HepG2 (cell line): ENCODE measurements at regions not wholly inside any gene's neighbourhood (a gene's known extent, or its start where the extent isn't known, plus 50 kb on each side); places are given as distances from the start of the nearest gene placed in this dataset.

Experiments used
- ATAC-seq: fragments of 200-7000 bp; cut with Tn5 transposase; 3 replicates; pipeline ENCODE4 v1.9.1; 2020; ENCODE audit warnings: mild to moderate bottlenecking, moderate library complexity
- BruUV-seq: library from RNA; stranded (reverse); fragments of 400-500 nt; replicated peaks from 2 replicates; lab custom pipeline; 2021; lab: Mats Ljungman, UMichigan
- CTCF ChIA-PET: fragments of 300-600 bp; formaldehyde crosslinking; extraction: SDS; loops from one replicate; lab custom pipeline; 2021; ENCODE audit warnings: low total read pairs, inconsistent platforms, low intra/inter-chr PET ratio; lab: Yijun Ruan, JAX
- POLR2A ChIA-PET: fragments of 350-600 bp; sonication (Branson Sonifier 250); formaldehyde crosslinking; loops from one replicate; lab custom pipeline; 2020; ENCODE audit warnings: antibody characterized with exemption, inconsistent platforms; lab: Yijun Ruan, JAX
- DNase-seq: peaks from one replicate; pipeline ENCODE4 v3.0.0-alpha.2; 2015; ENCODE audit warnings: low spot score
- FAIRE-seq: peaks from 3 replicates; lab custom pipeline; 2011; peaks lifted over from hg19 to GRCh38; lab: Jason Lieb, UNC
- H2AFZ ChIP-seq: one replicate; pipeline ENCODE4 v1.6.1; 2011; ENCODE audit warnings: low read length, inconsistent platforms
- H3K27ac ChIP-seq: fragments of 300-600 bp; 3 replicates; pipeline ENCODE4 v1.8.0; 2011; ENCODE audit warnings: mixed run types, mild to moderate bottlenecking, mixed read lengths, low read length, inconsistent platforms; ENCODE audit not compliant: insufficient read depth; ENCODE audit errors: extremely low read length
- H3K27me3 ChIP-seq, 2 experiments: fragments of 200-600 bp in 1 of 2; 2 replicates in 1 of 2; 3 replicates in 1 of 2; pipeline versions ENCODE4 v1.6.0 to v1.8.0; 2011; ENCODE audit warnings: low read length in 2 of 2, mild to moderate bottlenecking in 2 of 2, moderate library complexity in 2 of 2, inconsistent platforms in 1 of 2; ENCODE audit not compliant: insufficient read depth in 2 of 2, control insufficient read depth in 1 of 2
- H3K36me3 ChIP-seq, 2 experiments: fragments of 200-600 bp in 1 of 2; replicated peaks in 1 of 2; 2 replicates in 1 of 2; 3 replicates in 1 of 2; pipeline versions ENCODE4 v1.5.1 to v1.8.0; 2011; ENCODE audit warnings: low read length in 2 of 2, inconsistent platforms in 1 of 2; ENCODE audit not compliant: insufficient read depth in 2 of 2, control insufficient read depth in 1 of 2
- H3K4me1 ChIP-seq: 2 replicates; pipeline ENCODE4 v1.5.1; 2012; ENCODE audit warnings: low read length, inconsistent platforms; ENCODE audit not compliant: insufficient read depth
- H3K4me2 ChIP-seq: 2 replicates; pipeline ENCODE4 v1.6.0; 2011; ENCODE audit warnings: low read depth, low read length, inconsistent platforms
- H3K4me3 ChIP-seq, 3 experiments: fragments of 200-600 bp in 1 of 3; sonication (generic), shearing (Covaris generic) in 1 of 3; replicated peaks in 1 of 3; 2 replicates each; pipeline ENCODE4 v1.5.1; 2011 to 2016; ENCODE audit warnings: low read length in 3 of 3, inconsistent platforms in 2 of 3, low read depth in 2 of 3, mild to moderate bottlenecking in 2 of 3, control low read depth in 1 of 3, mixed read lengths in 1 of 3; ENCODE audit not compliant: insufficient read depth in 1 of 3
- H3K79me2 ChIP-seq: one replicate; pipeline ENCODE4 v1.6.1; 2011; ENCODE audit warnings: low read length, inconsistent platforms; ENCODE audit not compliant: insufficient read depth
- H3K9ac ChIP-seq: 2 replicates; pipeline ENCODE4 v1.6.0; 2011; ENCODE audit warnings: mild to moderate bottlenecking, low read depth, low read length, inconsistent platforms; ENCODE audit not compliant: insufficient read depth
- H3K9me3 ChIP-seq: 2 replicates; pipeline ENCODE4 v1.5.1; 2012; ENCODE audit warnings: mild to moderate bottlenecking, low read length
- H4K20me1 ChIP-seq: 2 replicates; pipeline ENCODE4 v1.6.0; 2011; ENCODE audit warnings: inconsistent platforms, mild to moderate bottlenecking, low read length, moderate library complexity; ENCODE audit not compliant: insufficient read depth
- BRF2 ChIP-seq: sonication (generic); formaldehyde crosslinking; IDR thresholded peaks from 2 replicates; pipeline ENCODE4 v1.8.1; 2022; ENCODE audit warnings: mild to moderate bottlenecking, missing genetic modification reagents
- EHMT2 ChIP-seq: fragments of 200-600 bp; sonication (generic); IDR thresholded peaks from 2 replicates; pipeline ENCODE4 v1.7.0; 2017; ENCODE audit warnings: antibody characterized with exemption, low read depth, low read length, borderline replicate concordance
- FUBP1 ChIP-seq: sonication (generic); formaldehyde crosslinking; IDR thresholded peaks from 2 replicates; pipeline ENCODE4 v1.5.1; 2020; ENCODE audit warnings: missing genetic modification reagents, mild to moderate bottlenecking, borderline replicate concordance
- GMEB1 ChIP-seq: sonication (generic); formaldehyde crosslinking; IDR thresholded peaks from 2 replicates; pipeline ENCODE4 v1.5.1; 2020; ENCODE audit warnings: missing genetic modification reagents, mild to moderate bottlenecking, borderline replicate concordance
- MTA3 ChIP-seq: sonication (generic); formaldehyde crosslinking; IDR thresholded peaks from 2 replicates; pipeline ENCODE4 v1.4.0; 2020; ENCODE audit warnings: missing genetic modification reagents
- NCOA5 ChIP-seq: sonication (generic); formaldehyde crosslinking; IDR thresholded peaks from 2 replicates; pipeline ENCODE4 v1.4.0; 2020; ENCODE audit warnings: missing genetic modification reagents
- THAP11 ChIP-seq: IDR thresholded peaks from 2 replicates; pipeline ENCODE4 v1.6.1; 2016; ENCODE audit warnings: missing biosample characterization, missing genetic modification reagents
- ZFP41 ChIP-seq: sonication (generic); formaldehyde crosslinking; IDR thresholded peaks from 2 replicates; pipeline ENCODE4 v1.4.0; 2020; ENCODE audit warnings: mild to moderate bottlenecking, missing genetic modification reagents, borderline replicate concordance
- ZKSCAN1 ChIP-seq: fragments of 150-350 bp; IDR thresholded peaks from 2 replicates; pipeline ENCODE4 v1.6.1; 2014; ENCODE audit warnings: low read length
- ZNF34 ChIP-seq: sonication (generic); formaldehyde crosslinking; IDR thresholded peaks from 2 replicates; pipeline ENCODE4 v1.4.0; 2020; ENCODE audit warnings: mild to moderate bottlenecking, missing genetic modification reagents, borderline replicate concordance
- ZNF549 ChIP-seq: sonication (generic); formaldehyde crosslinking; IDR thresholded peaks from 2 replicates; pipeline ENCODE4 v1.5.0; 2020; ENCODE audit warnings: missing genetic modification reagents
- ZNF570 ChIP-seq: sonication (generic); formaldehyde crosslinking; IDR thresholded peaks from 2 replicates; pipeline ENCODE4 v1.4.0; 2020; ENCODE audit warnings: mild to moderate bottlenecking, missing genetic modification reagents, borderline replicate concordance
- ZNF629 ChIP-seq: sonication (generic); formaldehyde crosslinking; conservative IDR thresholded peaks from 2 replicates; pipeline ENCODE4 v1.5.0; 2020; ENCODE audit warnings: missing genetic modification reagents
- ZNF704 ChIP-seq: sonication (generic); formaldehyde crosslinking; IDR thresholded peaks from 2 replicates; pipeline ENCODE4 v1.8.1; 2023; ENCODE audit warnings: mild to moderate bottlenecking, inconsistent platforms, moderate library complexity, missing genetic modification reagents, borderline replicate concordance
- ZNF724P ChIP-seq: sonication (generic); formaldehyde crosslinking; IDR thresholded peaks from 2 replicates; pipeline ENCODE4 v1.8.0; 2022; ENCODE audit warnings: missing genetic modification reagents, borderline replicate concordance
- WGBS: methylation state at CpG from one replicate; pipeline ENCODE4 v1.1.6; 2017; ENCODE audit warnings: low lambda C conversion rate; 5-methylcytosine and 5-hydroxymethylcytosine counted together
- in situ Hi-C: cut with HindIII; loops from 2 replicates; pipeline ENCODE4 v1.10.0; 2017; ENCODE audit warnings: low pct_unique_long_range_greater_than_20kb; ENCODE audit not compliant: extremely low pct_ligation_motif_present
- intact Hi-C: fragments of 100-400 bp; cut with micrococcal nuclease; formaldehyde crosslinking; loops from one replicate; pipeline ENCODE4 v1.10.0; 2022; ENCODE audit not compliant: unreplicated experiment

- FAIRE-seq (no peak), ATAC-seq (no peak), DNase-seq (no peak)
- H3K4me2 ChIP-seq = no peak overlapping the region
- intact Hi-C loops (no loop called here), in situ Hi-C loops (no loop called here)
- no peak overlapping the region for H3K27ac ChIP-seq
- ChIA-PET CTCF (no interaction called here), POLR2A (no interaction called here)
- no TSS peak for BruUV-seq
- no peak overlapping the region for H3K9ac ChIP-seq
- H3K4me1 ChIP-seq = peaks cover 5% of the 10 kb centered on the region; the same call in 1 of the 2 replicates
- 31% methylated on average over 2 of the region's 2 CpGs for WGBS
- no peaks in the 10 kb centered on the region for H3K27me3 ChIP-seq
- H2AFZ ChIP-seq = no peak overlapping the region
- no peaks in the 10 kb centered on the region for H4K20me1 ChIP-seq
- TF ChIP-seq GMEB1 (CRISPR knock-in tag) (no peak), ZNF629 (CRISPR knock-in tag) (no peak), EHMT2 (no peak), NCOA5 (no peak), ZNF34 (CRISPR knock-in tag) (no peak), ZNF704 (CRISPR knock-in tag) (no peak), ZNF570 (no peak), ZKSCAN1 (no peak), ZNF724P (CRISPR knock-in tag) (no peak), THAP11 (no peak), MTA3 (CRISPR knock-in tag) (no peak), ZNF549 (CRISPR knock-in tag) (no peak), ZFP41 (CRISPR knock-in tag) (no peak), BRF2 (no peak), FUBP1 (CRISPR knock-in tag) (no peak)
- no peaks in the 10 kb centered on the region for H3K9me3 ChIP-seq
- no peaks in the 10 kb centered on the region for H3K36me3 ChIP-seq
- no peaks in the 10 kb centered on the region for H3K79me2 ChIP-seq
- H3K4me3 ChIP-seq = no peak overlapping the region
Observed at GRCh38 chr10:126806498-126806897, 98.7 kb upstream of the DOCK1 start.
